ENCODE measurements at regions not wholly inside any gene's neighbourhood (a gene's known extent, or its start where the extent isn't known, plus 50 kb on each side); places are given as distances from the start of the nearest gene placed in this dataset.

- POLR2A ChIA-PET, result no interaction called here
- no peaks in the 10 kb centered on the region for H3K9me3 ChIP-seq (ENCODE audit: control insufficient read depth in 1 of 2, insufficient read depth in 1 of 2, low read depth in 1 of 2, low read length in 2 of 2)
- DNase-seq (ENCODE audit: low read depth, low spot score) (no peak), ATAC-seq (no peak)
- no peak overlapping the region for H3K27ac ChIP-seq (ENCODE audit: low read depth, low read length)
- no peaks in the 10 kb centered on the region for H3K9me2 ChIP-seq (ENCODE audit: insufficient read depth)
- no peaks in the 10 kb centered on the region for H3K27me3 ChIP-seq (ENCODE audit: insufficient read depth, low read length)
- H4K20me1 ChIP-seq (ENCODE audit: insufficient read depth), result no peaks in the 10 kb centered on the region
- intact Hi-C loops (cut with micrococcal nuclease), result no loop called here
- CTCF ChIA-PET, result no interaction called here
- no peaks in the 10 kb centered on the region for H3K4me1 ChIP-seq (ENCODE audit: control insufficient read depth in 1 of 2, insufficient read depth in 2 of 2, low read length in 2 of 2)
- no peak overlapping the region for H3K4me2 ChIP-seq (ENCODE audit: low read length)
- RAD21 ChIA-PET (ENCODE audit: low non-redundant PET in 1 of 2, low total read pairs in 2 of 2, uncharacterized antibody in 2 of 2, unreplicated experiment in 2 of 2), result no interaction called here
- BruUV-seq (replicated peaks), result no TSS peak
- H3K36me3 ChIP-seq (ENCODE audit: control insufficient read depth in 1 of 2, insufficient read depth in 2 of 2, low read length in 2 of 2), result no peaks in the 10 kb centered on the region
- TF ChIP-seq EZH2phosphoT487 (IDR thresholded peaks at IDR 0.05; ENCODE audit: borderline replicate concordance) (no peak), SIN3A (IDR thresholded peaks at IDR 0.05; ENCODE audit: low read depth) (no peak), JUND (IDR thresholded peaks at IDR 0.05) (no peak), TCF7L2 (IDR thresholded peaks at IDR 0.05; ENCODE audit: borderline replicate concordance, extremely low read depth, insufficient read depth, insufficient read length) (no peak), FOSL1 (IDR thresholded peaks at IDR 0.05; ENCODE audit: low read depth) (no peak), ZFX (IDR thresholded peaks at IDR 0.05) (no peak), EZH2 (IDR thresholded peaks at IDR 0.05) (no peak), ATF3 (IDR thresholded peaks at IDR 0.05) (no peak), EGR1 (IDR thresholded peaks at IDR 0.05; ENCODE audit: low read depth) (no peak), POLR2A (IDR thresholded peaks at IDR 0.05; ENCODE audit: borderline replicate concordance, extremely low read depth, insufficient read depth, insufficient read length) (no peak), ZNF274 (IDR thresholded peaks at IDR 0.05; ENCODE audit: low read depth, low read length) (no peak), RAD21 (IDR thresholded peaks at IDR 0.05; ENCODE audit: low read depth) (no peak), POLR2AphosphoS5 (IDR thresholded peaks at IDR 0.05; ENCODE audit: low read depth, low read length) (no peak), ELF1 (IDR thresholded peaks at IDR 0.05; ENCODE audit: borderline replicate concordance, low read depth) (no peak), REST (IDR thresholded peaks at IDR 0.05; ENCODE audit: low read depth) (no peak)
- TF ChIP-seq, protein P1, sequence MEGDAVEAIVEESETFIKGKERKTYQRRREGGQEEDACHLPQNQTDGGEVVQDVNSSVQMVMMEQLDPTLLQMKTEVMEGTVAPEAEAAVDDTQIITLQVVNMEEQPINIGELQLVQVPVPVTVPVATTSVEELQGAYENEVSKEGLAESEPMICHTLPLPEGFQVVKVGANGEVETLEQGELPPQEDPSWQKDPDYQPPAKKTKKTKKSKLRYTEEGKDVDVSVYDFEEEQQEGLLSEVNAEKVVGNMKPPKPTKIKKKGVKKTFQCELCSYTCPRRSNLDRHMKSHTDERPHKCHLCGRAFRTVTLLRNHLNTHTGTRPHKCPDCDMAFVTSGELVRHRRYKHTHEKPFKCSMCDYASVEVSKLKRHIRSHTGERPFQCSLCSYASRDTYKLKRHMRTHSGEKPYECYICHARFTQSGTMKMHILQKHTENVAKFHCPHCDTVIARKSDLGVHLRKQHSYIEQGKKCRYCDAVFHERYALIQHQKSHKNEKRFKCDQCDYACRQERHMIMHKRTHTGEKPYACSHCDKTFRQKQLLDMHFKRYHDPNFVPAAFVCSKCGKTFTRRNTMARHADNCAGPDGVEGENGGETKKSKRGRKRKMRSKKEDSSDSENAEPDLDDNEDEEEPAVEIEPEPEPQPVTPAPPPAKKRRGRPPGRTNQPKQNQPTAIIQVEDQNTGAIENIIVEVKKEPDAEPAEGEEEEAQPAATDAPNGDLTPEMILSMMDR (IDR thresholded peaks at IDR 0.05 in 2 of 3, conservative IDR thresholded peaks at IDR 0.05 in 1 of 3; ENCODE audit: borderline replicate concordance in 1 of 3, insufficient read depth in 1 of 3, low read depth in 2 of 3, low read length in 2 of 3), result no peak
- TF ChIP-seq, protein P2, sequence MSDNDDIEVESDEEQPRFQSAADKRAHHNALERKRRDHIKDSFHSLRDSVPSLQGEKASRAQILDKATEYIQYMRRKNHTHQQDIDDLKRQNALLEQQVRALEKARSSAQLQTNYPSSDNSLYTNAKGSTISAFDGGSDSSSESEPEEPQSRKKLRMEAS (IDR thresholded peaks at IDR 0.05), result no peak
- TF ChIP-seq, protein P3, sequence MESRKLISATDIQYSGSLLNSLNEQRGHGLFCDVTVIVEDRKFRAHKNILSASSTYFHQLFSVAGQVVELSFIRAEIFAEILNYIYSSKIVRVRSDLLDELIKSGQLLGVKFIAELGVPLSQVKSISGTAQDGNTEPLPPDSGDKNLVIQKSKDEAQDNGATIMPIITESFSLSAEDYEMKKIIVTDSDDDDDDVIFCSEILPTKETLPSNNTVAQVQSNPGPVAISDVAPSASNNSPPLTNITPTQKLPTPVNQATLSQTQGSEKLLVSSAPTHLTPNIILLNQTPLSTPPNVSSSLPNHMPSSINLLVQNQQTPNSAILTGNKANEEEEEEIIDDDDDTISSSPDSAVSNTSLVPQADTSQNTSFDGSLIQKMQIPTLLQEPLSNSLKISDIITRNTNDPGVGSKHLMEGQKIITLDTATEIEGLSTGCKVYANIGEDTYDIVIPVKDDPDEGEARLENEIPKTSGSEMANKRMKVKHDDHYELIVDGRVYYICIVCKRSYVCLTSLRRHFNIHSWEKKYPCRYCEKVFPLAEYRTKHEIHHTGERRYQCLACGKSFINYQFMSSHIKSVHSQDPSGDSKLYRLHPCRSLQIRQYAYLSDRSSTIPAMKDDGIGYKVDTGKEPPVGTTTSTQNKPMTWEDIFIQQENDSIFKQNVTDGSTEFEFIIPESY (IDR thresholded peaks at IDR 0.05; ENCODE audit: extremely low read depth, insufficient replicate concordance, low read length), result no peak
- no peak overlapping the region for H3K4me3 ChIP-seq (replicated peaks in 1 of 2; ENCODE audit: low read depth in 1 of 2, low read length in 2 of 2)
- no peak overlapping the region for H2AFZ ChIP-seq (ENCODE audit: low read depth, low read length, poor library complexity, severe bottlenecking)
- H3K79me2 ChIP-seq (ENCODE audit: insufficient read depth, low read length), result no peaks in the 10 kb centered on the region
- no peak overlapping the region for H3K9ac ChIP-seq (ENCODE audit: low read length)
Measured at GRCh38 chr1:5415606-5416005, 576.6 kb downstream of the NPHP4 start.

Measured in HCT116 (cell line).